ENCODE measurements at regions not wholly inside any gene's neighbourhood (a gene's known extent, or its start where the extent isn't known, plus 50 kb on each side); places are given as distances from the start of the nearest gene placed in this dataset.

- DNase-seq (ENCODE audit: low spot score) (no peak), ATAC-seq (no peak)
- intact Hi-C loops (cut with DNase I) = no loop called here
These were observed 957.1 kb upstream of the SOX9 start for GRCh38 chr17:71163813-71164122.

GRCh38 chr17:71164561-71164960 lies 956.3 kb upstream of the SOX9 start:
- intact Hi-C loops (cut with DNase I) = no loop called here
- no peak for DNase-seq (ENCODE audit: low spot score)
- no peak for ATAC-seq

GRCh38 chr17:71166311-71166710 lies 954.5 kb upstream of the SOX9 start:
- intact Hi-C loops (cut with DNase I) = no loop called here
- no peak for ATAC-seq
- DNase-seq (ENCODE audit: low spot score) = no peak

GRCh38 chr17:71168053-71168741 lies 952.6 kb upstream of the SOX9 start:
- ATAC-seq (no peak), DNase-seq (ENCODE audit: low spot score) (no peak)
- intact Hi-C loops (cut with DNase I) = no loop called here

GRCh38 chr17:71170070-71170469 lies 950.8 kb upstream of the SOX9 start:
- intact Hi-C loops (cut with DNase I) = no loop called here

GRCh38 chr17:71171270-71171669 lies 949.5 kb upstream of the SOX9 start:
- ATAC-seq = no peak
- intact Hi-C loops (cut with DNase I) = no loop called here
- DNase-seq (ENCODE audit: low spot score) = no peak

More at GRCh38 chr17:71170070-71170469, 950.8 kb upstream of the SOX9 start:
- ATAC-seq = no peak
- DNase-seq (ENCODE audit: low spot score) = no peak

- DNase-seq (ENCODE audit: low spot score) = no peak
- no peak for ATAC-seq
- intact Hi-C loops (cut with DNase I) = no loop called here
These were observed 946.8 kb upstream of the SOX9 start for GRCh38 chr17:71173991-71174390.

GRCh38 chr17:71176331-71176730 lies 944.5 kb upstream of the SOX9 start:
- intact Hi-C loops (cut with DNase I) = no loop called here
- DNase-seq (ENCODE audit: low spot score) (no peak), ATAC-seq (no peak)

- intact Hi-C loops (cut with DNase I) = no loop called here
- DNase-seq (ENCODE audit: low spot score) = no peak
- no peak for ATAC-seq
These were observed 943.8 kb upstream of the SOX9 start for GRCh38 chr17:71176928-71177443.

- intact Hi-C loops (cut with DNase I) = no loop called here
- ATAC-seq (no peak), DNase-seq (ENCODE audit: low spot score) (no peak)
These were observed 939.9 kb upstream of the SOX9 start for GRCh38 chr17:71180801-71181385.

- no peak for DNase-seq (ENCODE audit: low spot score)
- intact Hi-C loops (cut with DNase I) = no loop called here
- no peak for ATAC-seq
These were observed 937.7 kb upstream of the SOX9 start for GRCh38 chr17:71183066-71183660.

GRCh38 chr17:71184716-71185115 lies 936.1 kb upstream of the SOX9 start:
- ATAC-seq (no peak), DNase-seq (ENCODE audit: low spot score) (no peak)
- intact Hi-C loops (cut with DNase I) = no loop called here

GRCh38 chr17:71187145-71187878 lies 933.5 kb upstream of the SOX9 start:
- no peak for DNase-seq (ENCODE audit: low spot score)
- no peak for ATAC-seq
- intact Hi-C loops (cut with DNase I) = no loop called here

GRCh38 chr17:71188811-71189492 lies 931.9 kb upstream of the SOX9 start:
- intact Hi-C loops (cut with DNase I) = no loop called here
- ATAC-seq (no peak), DNase-seq (ENCODE audit: low spot score) (no peak)

GRCh38 chr17:71189493-71189831 lies 931.4 kb upstream of the SOX9 start:
- intact Hi-C loops (cut with DNase I) = no loop called here
- no peak for ATAC-seq
- DNase-seq (ENCODE audit: low spot score) = no peak

- ATAC-seq = no peak
- no peak for DNase-seq (ENCODE audit: low spot score)
- intact Hi-C loops (cut with DNase I) = no loop called here
These were observed 928.7 kb upstream of the SOX9 start for GRCh38 chr17:71192039-71192555.

- intact Hi-C loops (cut with DNase I) = no loop called here
- DNase-seq (ENCODE audit: low spot score) (no peak), ATAC-seq (no peak)
These were observed 928.0 kb upstream of the SOX9 start for GRCh38 chr17:71192848-71193247.

- ATAC-seq (no peak), DNase-seq (ENCODE audit: low spot score) (no peak)
- intact Hi-C loops (cut with DNase I) = no loop called here
These were observed 920.2 kb upstream of the SOX9 start for GRCh38 chr17:71200597-71200996.

- DNase-seq (ENCODE audit: low spot score) (no peak), ATAC-seq (no peak)
- intact Hi-C loops (cut with DNase I) = no loop called here
These were observed 919.2 kb upstream of the SOX9 start for GRCh38 chr17:71201639-71202038.

Data from sciatic nerve (tissue), 2 donors.